ENCODE measurements at regions not wholly inside any gene's neighbourhood (a gene's known extent, or its start where the extent isn't known, plus 50 kb on each side); places are given as distances from the start of the nearest gene placed in this dataset.
"Not testable (repeated sequence)": the region's sequence is repeated elsewhere in the genome, so short reads cannot be mapped to it uniquely, and the experiment has no call there.

GRCh38 chr5:115469904-115470516 lies 74.6 kb downstream of the FEM1C start:
- DNase-seq: no peak

- no peak for DNase-seq
Measured at GRCh38 chr5:115467628-115468027, 76.9 kb downstream of the FEM1C start.

- DNase-seq: no peak
Measured at GRCh38 chr5:115465431-115465830, 79.1 kb downstream of the FEM1C start.

GRCh38 chr5:115463983-115464382 lies 80.6 kb downstream of the FEM1C start:
- no peak for DNase-seq

- DNase-seq: no peak
Measured at GRCh38 chr5:115461506-115462290, 82.9 kb downstream of the FEM1C start.

- no peak for DNase-seq
Measured at GRCh38 chr5:115461093-115461492, 83.5 kb downstream of the FEM1C start.

- DNase-seq: no peak
Measured at GRCh38 chr5:115460472-115460871, 84.1 kb downstream of the FEM1C start.

- no peak for DNase-seq
Measured at GRCh38 chr5:115459855-115460341, 84.7 kb downstream of the FEM1C start.

- DNase-seq: no peak
Measured at GRCh38 chr5:115458416-115458815, 86.2 kb downstream of the FEM1C start.

GRCh38 chr5:115458003-115458409 lies 86.6 kb downstream of the FEM1C start:
- no peak for DNase-seq

GRCh38 chr5:115457571-115457970 lies 87.0 kb downstream of the FEM1C start:
- no peak for DNase-seq

- no peak for DNase-seq
Measured at GRCh38 chr5:115456539-115457040, 88.0 kb downstream of the FEM1C start.

GRCh38 chr5:115456056-115456455 lies 88.5 kb downstream of the FEM1C start:
- no peak for DNase-seq

GRCh38 chr5:115455301-115455707 lies 89.3 kb downstream of the FEM1C start:
- DNase-seq: no peak

GRCh38 chr5:115453391-115454095 lies 91.0 kb downstream of the FEM1C start:
- DNase-seq: no peak

GRCh38 chr5:115452536-115453235 lies 91.9 kb downstream of the FEM1C start:
- no peak for DNase-seq

- DNase-seq: no peak
Measured at GRCh38 chr5:115452083-115452482, 92.5 kb downstream of the FEM1C start.

- DNase-seq: no peak
Measured at GRCh38 chr5:115450741-115451140, 93.8 kb downstream of the FEM1C start.

- DNase-seq: not testable (repeated sequence)
Measured at GRCh38 chr5:115448630-115449029, 95.9 kb downstream of the FEM1C start.

GRCh38 chr5:115440782-115441451 lies 103.7 kb downstream of the FEM1C start:
- no peak for DNase-seq

GRCh38 chr5:115439639-115440038 lies 104.9 kb downstream of the FEM1C start:
- no peak for DNase-seq

GRCh38 chr5:115439042-115439441 lies 105.5 kb downstream of the FEM1C start:
- DNase-seq: no peak
